Stimulated activated CD4-positive, alpha-beta T cell treated with anti-CD3 and anti-CD28 coated beads, Interleukin-4, amount 100 ng/mL, for 1 hour (primary cell): ENCODE measurements at regions not wholly inside any gene's neighbourhood (a gene's known extent, or its start where the extent isn't known, plus 50 kb on each side); places are given as distances from the start of the nearest gene placed in this dataset.

Experiments
- DNase-seq: peaks from one replicate; pipeline ENCODE4 v3.0.0-alpha.2; 2020

GRCh38 chr13:76792731-76793347 is 93.4 kb downstream of the KCTD12 start:
- no peak for DNase-seq

DNA sequence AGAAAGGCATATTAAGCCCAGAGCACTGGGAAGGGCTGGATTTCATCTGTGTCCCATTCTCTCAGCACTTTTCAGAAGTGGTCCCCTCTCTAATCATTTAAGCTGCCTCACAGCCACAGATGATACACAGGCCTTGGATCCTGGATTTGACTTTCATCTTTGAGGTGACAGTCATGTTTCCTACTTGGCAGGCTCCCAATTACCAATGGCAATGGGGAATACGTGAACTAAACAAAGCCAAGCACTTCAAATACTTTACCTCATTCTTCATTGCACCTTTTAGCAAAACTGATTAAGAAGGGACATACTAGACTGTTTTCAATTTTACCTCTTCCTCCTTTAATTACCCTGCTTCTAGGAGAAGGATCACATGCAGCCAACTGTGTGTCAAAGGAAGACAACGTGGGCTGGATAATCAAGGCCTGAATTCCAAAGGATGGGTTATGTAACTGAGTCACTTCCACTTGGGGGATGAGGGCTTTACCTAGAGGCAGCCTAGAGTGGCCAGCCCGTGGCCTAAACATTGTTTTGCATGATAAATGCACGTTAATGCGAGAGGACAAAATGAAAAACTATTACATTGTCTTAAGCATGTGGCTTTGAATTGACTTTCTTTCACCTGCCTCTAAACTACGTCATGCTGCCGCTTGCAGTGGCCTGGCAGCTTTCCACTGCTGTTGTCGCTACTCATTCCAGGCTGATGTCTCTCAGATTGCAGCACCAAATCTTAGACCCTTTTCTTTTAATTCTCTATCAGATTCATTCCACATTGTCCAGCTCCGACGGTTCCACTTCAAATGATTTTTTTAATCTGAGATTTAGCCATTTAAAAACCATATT is 95.0 kb downstream of the KCTD12 start:
- DNase-seq, result no peak

DNA sequence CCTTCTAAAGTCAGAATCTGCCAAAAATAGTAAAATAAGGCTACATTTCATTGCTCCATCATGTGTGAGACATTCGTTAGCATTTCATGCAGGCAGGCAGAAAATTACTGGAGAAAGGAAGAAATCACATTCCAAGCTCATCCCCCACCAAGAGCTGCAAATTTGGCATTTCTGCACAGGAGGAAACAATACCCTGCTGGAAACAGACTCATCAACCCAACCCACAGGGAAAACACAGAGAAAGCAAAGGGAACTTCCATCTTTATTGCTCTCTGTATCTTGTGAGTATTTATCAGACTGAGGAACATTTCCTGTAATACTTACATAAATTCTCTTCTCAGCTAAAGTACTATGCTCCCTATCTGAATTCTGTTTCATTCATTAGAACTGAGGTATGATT is 95.7 kb downstream of the KCTD12 start:
- DNase-seq, result no peak

DNA sequence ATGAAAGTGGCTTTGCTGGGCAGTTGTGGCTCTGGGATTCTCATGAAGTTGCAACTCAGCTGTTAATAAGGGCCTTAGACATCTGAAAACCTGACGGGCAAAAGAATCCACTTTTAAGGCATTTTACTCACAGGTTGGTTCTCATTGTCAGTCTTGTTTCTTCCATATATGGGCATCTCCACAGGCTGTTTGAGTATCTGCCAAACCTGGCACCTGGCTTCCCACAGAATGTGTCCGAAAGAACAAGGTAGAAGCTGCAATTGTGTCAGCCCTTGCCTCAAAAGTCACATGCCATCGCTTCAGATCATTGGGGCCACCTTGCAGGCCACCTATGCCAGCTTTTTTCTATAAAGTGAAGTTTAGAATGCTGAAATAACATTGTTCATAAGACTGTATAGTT is 102.4 kb downstream of the KCTD12 start:
- no peak for DNase-seq

GRCh38 chr13:76778853-76779252 is 107.4 kb downstream of the KCTD12 start:
- no peak for DNase-seq

DNA sequence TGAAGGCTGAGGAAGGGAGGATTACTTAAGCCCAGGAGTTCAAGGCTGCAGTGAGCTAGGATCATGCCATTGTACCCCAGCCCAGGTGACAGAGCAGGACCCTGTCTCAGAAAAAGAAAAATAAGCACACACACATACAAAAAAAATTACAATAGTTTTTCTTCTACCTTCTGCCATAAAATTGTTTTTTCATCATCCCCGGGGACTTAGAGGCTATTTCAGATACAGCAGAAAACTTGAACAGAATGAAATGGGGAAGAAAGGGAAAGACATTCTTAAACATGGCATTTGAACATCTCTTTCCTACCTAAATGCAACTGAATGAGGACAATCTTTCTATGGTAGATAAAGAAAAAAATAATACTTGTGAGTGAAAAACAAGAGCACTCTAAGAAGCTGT is 109.1 kb downstream of the KCTD12 start:
- no peak for DNase-seq

GRCh38 chr13:76775088-76775740 is 111.0 kb downstream of the KCTD12 start:
- DNase-seq, result no peak

- no peak for DNase-seq
Observed at GRCh38 chr13:76773448-76774094, 112.6 kb downstream of the KCTD12 start.

- DNase-seq, result no peak
Observed at GRCh38 chr13:76772241-76772640, 114.0 kb downstream of the KCTD12 start.

- DNase-seq, result no peak
Observed at GRCh38 chr13:76769271-76769791, 116.9 kb downstream of the KCTD12 start.

DNA sequence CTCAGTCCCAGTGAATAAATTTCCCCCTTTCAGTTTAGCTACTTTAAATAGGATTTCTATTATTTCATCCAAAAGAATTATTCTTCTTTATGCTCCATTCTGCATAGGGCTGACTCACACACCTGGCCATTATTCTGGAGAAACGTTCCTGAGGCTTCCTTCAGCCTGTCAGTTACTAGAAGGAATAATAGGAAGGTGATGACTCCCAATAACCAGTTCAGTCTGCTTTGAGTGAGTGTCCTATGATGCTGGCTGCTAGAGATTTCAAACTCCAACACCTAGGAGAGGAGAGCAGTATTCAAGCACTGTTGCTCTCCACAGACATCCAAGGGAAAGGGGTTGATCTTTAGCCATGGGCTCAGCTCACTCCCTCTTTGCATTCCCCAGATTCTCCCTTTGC is 117.8 kb downstream of the KCTD12 start:
- no peak for DNase-seq

DNA sequence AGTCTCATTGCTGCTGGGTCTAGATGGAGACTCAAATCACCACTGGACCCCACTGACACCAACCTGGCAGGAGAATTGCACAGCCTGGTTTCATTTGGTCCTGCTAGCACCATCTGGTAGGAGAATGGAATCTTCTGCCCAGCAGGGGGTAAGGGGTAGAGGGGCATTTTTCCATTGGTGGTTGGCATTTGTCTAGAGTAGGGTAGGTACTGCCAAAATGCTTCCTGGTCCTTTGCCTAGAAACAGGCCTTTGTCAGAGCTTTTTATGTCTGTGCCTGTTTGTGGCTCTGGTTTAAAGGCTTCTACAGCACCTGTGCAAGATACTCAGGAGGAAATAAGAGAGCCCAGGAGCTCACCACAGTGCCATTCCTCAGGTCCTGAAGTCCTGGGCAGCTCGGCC is 121.3 kb downstream of the KCTD12 start:
- no peak for DNase-seq

GRCh38 chr13:76764429-76764828 is 121.8 kb downstream of the KCTD12 start:
- no peak for DNase-seq

GRCh38 chr13:76762721-76763120 is 123.5 kb downstream of the KCTD12 start:
- DNase-seq, result no peak

DNA sequence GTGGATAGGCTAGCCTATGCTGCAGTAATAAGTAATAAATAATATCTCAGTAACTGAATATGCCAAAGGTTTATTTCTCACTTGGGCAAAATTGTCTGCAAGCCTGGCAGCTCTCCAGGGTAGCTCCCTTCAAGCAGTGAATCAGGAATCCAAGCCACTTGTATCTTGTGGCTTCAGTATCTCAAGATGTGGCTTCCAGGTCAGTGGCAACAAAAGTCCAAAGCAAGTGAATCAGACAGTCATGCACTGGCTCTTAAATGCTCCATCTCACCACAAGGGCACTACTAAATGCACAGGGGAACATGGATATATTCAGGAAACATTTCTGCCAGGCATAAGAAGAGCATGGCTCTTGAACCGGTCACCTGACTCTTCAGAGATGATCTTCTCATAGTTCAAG is 126.3 kb downstream of the KCTD12 start:
- DNase-seq, result no peak

GRCh38 chr13:76758738-76759137 is 127.5 kb downstream of the KCTD12 start:
- DNase-seq, result no peak

- DNase-seq, result no peak
Observed at GRCh38 chr13:76758257-76758656, 127.9 kb downstream of the KCTD12 start.

GRCh38 chr13:76756451-76756850 is 129.8 kb downstream of the KCTD12 start:
- no peak for DNase-seq

DNA sequence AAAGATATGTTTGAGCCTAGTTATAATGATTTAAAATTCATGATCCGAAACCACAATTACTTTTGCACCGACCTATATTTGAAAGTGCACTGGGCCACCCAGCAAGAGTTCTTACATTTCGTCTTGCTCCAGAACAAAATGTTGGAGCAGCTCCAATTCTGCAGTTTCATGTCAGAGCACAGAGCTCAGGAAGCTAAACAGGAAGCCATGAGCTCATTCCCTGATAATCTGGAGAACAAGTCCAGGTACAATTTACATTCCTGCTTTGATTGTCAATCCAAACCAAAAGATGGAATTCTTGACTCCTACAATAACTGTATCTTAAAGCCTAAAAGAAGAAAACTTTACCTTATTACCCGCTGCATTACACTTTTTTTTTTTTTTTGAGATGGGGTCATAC is 131.8 kb downstream of the KCTD12 start:
- no peak for DNase-seq

DNA sequence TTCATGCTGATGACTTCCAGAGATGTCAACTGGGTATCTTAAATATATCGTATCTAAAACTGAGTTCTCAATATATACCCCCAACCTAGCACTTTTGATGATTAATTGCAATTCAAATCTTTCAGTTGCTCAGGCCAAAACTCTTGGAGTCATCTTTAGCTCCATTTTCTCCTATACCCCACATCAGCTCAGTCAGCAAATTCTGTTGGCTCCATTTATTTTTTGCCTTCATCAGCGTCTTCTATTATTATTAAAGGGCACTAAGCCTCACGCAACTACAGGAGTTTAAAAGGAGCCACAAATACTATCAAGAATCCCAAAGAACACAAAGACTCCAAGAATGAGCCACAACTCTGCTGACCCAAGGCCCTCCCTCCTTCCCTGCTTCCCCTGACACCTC is 134.9 kb downstream of the KCTD12 start:
- DNase-seq, result no peak

DNA sequence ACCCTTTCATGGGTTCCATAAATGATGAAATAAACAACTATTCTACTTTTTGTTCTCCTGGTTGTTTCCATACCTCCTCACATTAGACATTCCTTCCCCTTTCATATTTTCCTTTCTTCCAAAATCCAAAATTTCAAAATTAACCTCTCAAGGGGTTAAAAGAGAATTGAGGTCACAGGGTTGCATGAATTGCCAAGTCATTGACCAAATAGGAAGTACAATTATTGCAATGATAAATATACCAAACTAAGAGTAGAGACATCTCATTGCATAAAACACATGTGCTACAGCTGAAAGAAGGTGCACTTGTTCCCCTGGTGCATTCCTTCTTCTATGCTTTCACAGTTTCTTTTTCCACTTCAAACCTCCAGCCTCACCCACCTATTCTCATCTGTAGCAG is 136.1 kb downstream of the KCTD12 start:
- DNase-seq, result no peak

DNA sequence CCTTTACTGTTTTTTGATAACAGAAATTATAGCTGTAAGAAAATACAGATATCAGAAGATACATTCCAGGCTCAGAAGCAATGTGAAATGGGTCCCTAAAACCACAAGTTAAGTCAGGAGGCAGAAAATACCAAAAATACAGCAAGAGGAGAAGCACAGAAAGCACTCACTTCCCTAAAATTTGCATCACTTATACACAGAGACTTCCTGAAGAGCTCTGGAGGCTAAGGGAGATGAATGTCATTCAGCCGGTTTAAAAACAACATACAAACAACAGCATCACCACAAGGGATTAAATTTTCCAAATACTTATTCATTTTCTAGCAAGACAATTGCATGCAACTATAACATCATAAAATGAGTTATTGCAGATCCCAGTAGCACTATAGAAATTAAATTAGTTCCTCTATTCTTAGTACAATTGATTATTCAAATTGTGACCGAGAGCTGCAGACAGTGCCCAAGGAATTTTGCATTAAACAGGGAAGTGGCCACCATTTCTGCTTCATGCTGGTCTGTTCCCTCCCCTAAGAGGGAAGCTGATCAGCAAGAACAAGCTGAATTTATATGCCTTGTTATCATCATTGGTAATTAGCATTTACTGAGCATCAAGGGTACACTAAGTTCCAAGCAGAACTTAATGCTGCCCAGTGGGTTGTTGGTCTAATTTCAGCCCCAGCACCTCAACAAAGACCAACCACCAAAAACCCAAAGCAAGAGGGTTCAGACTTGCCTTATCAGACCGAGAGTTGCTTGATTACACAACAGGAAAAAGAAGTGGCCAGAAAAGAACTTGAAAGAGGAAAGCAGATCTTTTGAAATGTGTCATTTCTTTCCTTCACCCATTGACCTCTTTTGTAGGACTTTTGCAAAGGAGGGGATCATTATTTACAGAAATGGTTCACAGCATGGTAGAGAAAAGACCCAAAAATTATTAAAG is 140.7 kb downstream of the KCTD12 start:
- DNase-seq, result no peak
